ENCODE measurements at regions not wholly inside any gene's neighbourhood (a gene's known extent, or its start where the extent isn't known, plus 50 kb on each side); places are given as distances from the start of the nearest gene placed in this dataset.
A peak's percentile ranks its signal among the peaks of the same experiment; 100 is the strongest.

GRCh38 chr3:151960961-151961580 is 87.6 kb downstream of the SUCNR1 start:
- no peak overlapping the region for H3K4me3 ChIP-seq (ENCODE audit: low read length)
- TF ChIP-seq CTCF (IDR thresholded peaks at IDR 0.05; ENCODE audit: insufficient read depth, low read depth, low read length, missing control alignments), result no peak
- DNase-seq (ENCODE audit: low read depth), result no peak

GRCh38 chr3:151962352-151962751 is 88.9 kb downstream of the SUCNR1 start:
- H3K4me3 ChIP-seq (ENCODE audit: low read length), result no peak overlapping the region
- no peak for TF ChIP-seq CTCF (IDR thresholded peaks at IDR 0.05; ENCODE audit: insufficient read depth, low read depth, low read length, missing control alignments)
- no peak for DNase-seq (ENCODE audit: low read depth)

- DNase-seq (ENCODE audit: low read depth), result no peak
- no peak overlapping the region for H3K4me3 ChIP-seq (ENCODE audit: low read length)
- TF ChIP-seq CTCF (IDR thresholded peaks at IDR 0.05; ENCODE audit: insufficient read depth, low read depth, low read length, missing control alignments), result no peak
These were observed 89.5 kb downstream of the SUCNR1 start for GRCh38 chr3:151962912-151963311.

- no peak overlapping the region for H3K4me3 ChIP-seq (ENCODE audit: low read length)
- no peak for TF ChIP-seq CTCF (IDR thresholded peaks at IDR 0.05; ENCODE audit: insufficient read depth, low read depth, low read length, missing control alignments)
- DNase-seq (ENCODE audit: low read depth), result peak; percentile 61
These were observed 91.3 kb downstream of the SUCNR1 start for GRCh38 chr3:151964743-151965142.

GRCh38 chr3:151969026-151969642 is 95.7 kb downstream of the SUCNR1 start:
- TF ChIP-seq CTCF (IDR thresholded peaks at IDR 0.05; ENCODE audit: insufficient read depth, low read depth, low read length, missing control alignments), result no peak
- H3K4me3 ChIP-seq (ENCODE audit: low read length), result no peak overlapping the region
- DNase-seq (ENCODE audit: low read depth), result no peak

- no peak for TF ChIP-seq CTCF (IDR thresholded peaks at IDR 0.05; ENCODE audit: insufficient read depth, low read depth, low read length, missing control alignments)
- H3K4me3 ChIP-seq (ENCODE audit: low read length), result no peak overlapping the region
These were observed 98.6 kb downstream of the SUCNR1 start for GRCh38 chr3:151971814-151972579.

More at GRCh38 chr3:151971814-151972579, 98.6 kb downstream of the SUCNR1 start:
- DNase-seq (ENCODE audit: low read depth), result peak; percentile 7

Data from epithelial cell of esophagus (primary cell).